ENCODE measurements at regions not wholly inside any gene's neighbourhood (a gene's known extent, or its start where the extent isn't known, plus 50 kb on each side); places are given as distances from the start of the nearest gene placed in this dataset.

DNA sequence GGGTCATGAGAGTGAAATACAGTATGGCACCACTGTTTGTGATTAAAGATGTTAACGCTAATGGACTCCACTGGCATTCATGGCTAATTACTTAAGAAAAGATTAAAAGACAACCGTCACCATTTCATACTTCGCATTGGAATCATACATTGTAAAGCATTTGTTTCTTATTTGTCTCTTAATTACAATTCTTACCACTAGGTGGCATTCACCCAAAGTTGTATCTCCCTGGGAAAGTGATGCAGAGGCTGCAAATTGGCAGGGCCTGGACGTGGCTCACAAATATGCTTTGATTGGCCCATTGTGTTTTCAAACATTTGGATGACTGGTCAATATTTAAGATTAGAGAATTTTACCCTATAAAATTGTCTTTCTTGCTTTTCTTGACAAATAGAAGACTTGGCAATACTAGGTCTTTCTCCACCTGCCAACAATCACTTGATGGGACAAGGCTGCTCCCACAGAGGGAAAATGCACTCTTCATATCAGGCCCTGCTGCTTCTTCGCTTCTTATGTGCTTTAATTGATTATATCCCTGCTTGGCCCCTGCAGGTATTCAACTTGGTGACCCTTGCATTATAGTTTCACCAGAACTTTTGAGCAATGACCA is 72.1 kb upstream of the STARD3NL start:
- H3K4ac ChIP-seq (ENCODE audit: low read depth, low read length): no peak overlapping the region
- DNase-seq (peak; percentile 49), ATAC-seq (ENCODE audit: low read depth) (peak; percentile 82)
- H3K56ac ChIP-seq (ENCODE audit: extremely low read depth, insufficient read depth, low read length): no peak overlapping the region
- no peak overlapping the region for H2BK5ac ChIP-seq (ENCODE audit: low read depth, low read length, poor library complexity, severe bottlenecking)
- no peak overlapping the region for H3K27ac ChIP-seq (ENCODE audit: insufficient read depth, low read length)
- no TSS peak for BruUV-seq (replicated peaks)
- no peaks in the 10 kb centered on the region for H3K27me3 ChIP-seq (ENCODE audit: control insufficient read depth, insufficient read depth, low read length)
- H2BK15ac ChIP-seq (ENCODE audit: low read depth, low read length): no peak overlapping the region
- H3K9ac ChIP-seq (ENCODE audit: low read depth, low read length): no peak overlapping the region
- no peaks in the 10 kb centered on the region for H3K9me3 ChIP-seq (ENCODE audit: control insufficient read depth, insufficient read depth, low read length)
- no peak overlapping the region for H4K91ac ChIP-seq (ENCODE audit: insufficient read depth, low read depth, low read length)
- H4K8ac ChIP-seq (ENCODE audit: low read depth in 2 of 2, low read length in 2 of 2): no peak overlapping the region
- H2BK20ac ChIP-seq (ENCODE audit: low read depth, low read length): no peak overlapping the region
- no peak overlapping the region for H3K4me3 ChIP-seq (ENCODE audit: insufficient read depth, low read depth, low read length)
- WGBS, 2 experiments (ENCODE audit: extremely low coverage in 2 of 2, insufficient read length in 1 of 2): no CpG with 5 or more reads among the region's 5 CpGs
- H2AK5ac ChIP-seq (ENCODE audit: low read depth, low read length): no peak overlapping the region
- no peaks in the 10 kb centered on the region for H4K20me1 ChIP-seq (ENCODE audit: insufficient read depth, low read length)
- dilution Hi-C loops (cut with HindIII; ENCODE audit: low sequenced_read_pairs, unreplicated experiment) (no loop called here), in situ Hi-C loops (cut with MboI; ENCODE audit: low sequenced_read_pairs) (loop anchor here (5.0 kb wide), 2 partner anchors 116 to 231 kb away; no protein-coding TSS in a partner anchor), intact Hi-C loops (cut with micrococcal nuclease) (loop anchor here (1.0 to 5.0 kb wide), 3 partner anchors 231 to 897 kb away; no protein-coding TSS in a partner anchor)
- no peaks in the 10 kb centered on the region for H3K79me1 ChIP-seq (ENCODE audit: low read depth in 1 of 2, low read length in 2 of 2)
- H3K14ac ChIP-seq (replicated peaks; ENCODE audit: low read depth, low read length): no peak overlapping the region
- H3K36me3 ChIP-seq (ENCODE audit: control insufficient read depth, insufficient read depth, low read length): no peaks in the 10 kb centered on the region
- H2BK120ac ChIP-seq (ENCODE audit: low read depth, low read length): no peak overlapping the region
- CTCF ChIA-PET: interaction anchor here (1.1 kb wide), 1 partner anchor 268 kb away, joined by 5 read pairs; no protein-coding TSS in a partner anchor
- H3K18ac ChIP-seq (ENCODE audit: low read depth, low read length): no peak overlapping the region
- H3K9me1 ChIP-seq (ENCODE audit: insufficient read depth, low read length): no peaks in the 10 kb centered on the region
- H2AK9ac ChIP-seq (replicated peaks; ENCODE audit: low read depth, low read length, poor library complexity): no peak overlapping the region
- no peaks in the 10 kb centered on the region for H3K4me1 ChIP-seq (ENCODE audit: control insufficient read depth, insufficient read depth, low read length)
- no peak overlapping the region for H3K23ac ChIP-seq (ENCODE audit: low read depth, low read length)
- no peak overlapping the region for H2AFZ ChIP-seq (replicated peaks; ENCODE audit: low read length, poor library complexity)
- no peak overlapping the region for H3K4me2 ChIP-seq (ENCODE audit: low read depth, low read length)
- no peak overlapping the region for H4K5ac ChIP-seq (ENCODE audit: low read depth, low read length)
- POLR2A ChIA-PET (ENCODE audit: unreplicated experiment): no interaction called here
- TF ChIP-seq RAD21 (IDR thresholded peaks at IDR 0.05; ENCODE audit: low read length) (peak; percentile 50), ELK1 (IDR thresholded peaks at IDR 0.05; ENCODE audit: borderline replicate concordance, low read depth, low read length) (no peak), MXI1 (IDR thresholded peaks at IDR 0.05; ENCODE audit: borderline replicate concordance, low read depth, low read length) (no peak), POLR2A (IDR thresholded peaks at IDR 0.05; ENCODE audit: low read depth, low read length) (no peak), MAZ (IDR thresholded peaks at IDR 0.05; ENCODE audit: borderline replicate concordance, low read depth, low read length) (no peak), FOS (IDR thresholded peaks at IDR 0.05; ENCODE audit: low read depth, low read length) (no peak), MAFK (IDR thresholded peaks at IDR 0.05; ENCODE audit: low read depth, low read length) (no peak), USF2 (IDR thresholded peaks at IDR 0.05; ENCODE audit: low read depth, low read length) (no peak), CEBPB (IDR thresholded peaks at IDR 0.05; ENCODE audit: low read depth, low read length) (no peak), RCOR1 (IDR thresholded peaks at IDR 0.05; ENCODE audit: insufficient replicate concordance, low read length) (no peak), SMC3 (IDR thresholded peaks at IDR 0.05; ENCODE audit: low read depth, low read length) (peak; percentile 53), RFX5 (IDR thresholded peaks at IDR 0.05; ENCODE audit: low read depth, low read length) (no peak), NFE2L2 (IDR thresholded peaks at IDR 0.05; ENCODE audit: low read depth, low read length) (no peak), CHD1 (IDR thresholded peaks at IDR 0.05; ENCODE audit: low read depth, low read length) (no peak), BHLHE40 (IDR thresholded peaks at IDR 0.05; ENCODE audit: low read depth, low read length) (no peak)
- TF ChIP-seq, protein P1, sequence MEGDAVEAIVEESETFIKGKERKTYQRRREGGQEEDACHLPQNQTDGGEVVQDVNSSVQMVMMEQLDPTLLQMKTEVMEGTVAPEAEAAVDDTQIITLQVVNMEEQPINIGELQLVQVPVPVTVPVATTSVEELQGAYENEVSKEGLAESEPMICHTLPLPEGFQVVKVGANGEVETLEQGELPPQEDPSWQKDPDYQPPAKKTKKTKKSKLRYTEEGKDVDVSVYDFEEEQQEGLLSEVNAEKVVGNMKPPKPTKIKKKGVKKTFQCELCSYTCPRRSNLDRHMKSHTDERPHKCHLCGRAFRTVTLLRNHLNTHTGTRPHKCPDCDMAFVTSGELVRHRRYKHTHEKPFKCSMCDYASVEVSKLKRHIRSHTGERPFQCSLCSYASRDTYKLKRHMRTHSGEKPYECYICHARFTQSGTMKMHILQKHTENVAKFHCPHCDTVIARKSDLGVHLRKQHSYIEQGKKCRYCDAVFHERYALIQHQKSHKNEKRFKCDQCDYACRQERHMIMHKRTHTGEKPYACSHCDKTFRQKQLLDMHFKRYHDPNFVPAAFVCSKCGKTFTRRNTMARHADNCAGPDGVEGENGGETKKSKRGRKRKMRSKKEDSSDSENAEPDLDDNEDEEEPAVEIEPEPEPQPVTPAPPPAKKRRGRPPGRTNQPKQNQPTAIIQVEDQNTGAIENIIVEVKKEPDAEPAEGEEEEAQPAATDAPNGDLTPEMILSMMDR (conservative IDR thresholded peaks at IDR 0.05; ENCODE audit: low read depth, low read length): peak; percentile 65

All from IMR-90 (cell line).